Hepatocyte (in vitro differentiated cells): ENCODE measurements at regions not wholly inside any gene's neighbourhood (a gene's known extent, or its start where the extent isn't known, plus 50 kb on each side); places are given as distances from the start of the nearest gene placed in this dataset.

ENCODE experiments used
- CTCF ChIP-seq: fragments of 200-600 bp; sonication (generic); IDR thresholded peaks from 2 replicates; pipeline ENCODE4 v1.5.1; 2016; ENCODE audit warnings: antibody characterized with exemption, mild to moderate bottlenecking; ENCODE audit not compliant: poor library complexity
- EZH2 ChIP-seq: fragments of 200-600 bp; sonication (generic); IDR thresholded peaks from 2 replicates; pipeline ENCODE4 v1.6.1; 2016; ENCODE audit warnings: antibody characterized with exemption, mild to moderate bottlenecking, borderline replicate concordance
- EZH2phosphoT487 ChIP-seq: fragments of 200-600 bp; sonication (generic); IDR thresholded peaks from one replicate; pipeline ENCODE4 v1.6.1; 2018; ENCODE audit warnings: antibody characterized with exemption, mild to moderate bottlenecking, low read depth, moderate library complexity; ENCODE audit not compliant: unreplicated experiment, severe bottlenecking

DNA sequence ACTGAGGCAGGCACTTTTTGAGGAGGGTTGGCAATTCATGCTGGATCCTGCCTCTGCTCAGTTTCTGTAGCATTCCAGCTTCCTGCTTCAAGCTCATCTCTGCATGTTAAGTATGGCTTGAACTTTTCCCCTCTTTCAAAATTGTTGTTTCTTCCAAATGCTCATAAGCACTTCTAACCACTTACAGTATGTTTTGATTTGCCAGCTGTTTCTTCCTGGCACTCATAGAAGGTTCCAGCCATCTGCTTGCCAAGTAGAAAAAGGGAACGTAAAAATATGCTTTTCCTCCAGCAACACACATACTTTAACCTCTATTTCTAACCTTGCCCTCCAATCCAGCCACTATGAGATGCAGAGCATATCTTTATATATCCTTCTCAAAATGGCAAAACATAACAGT, 692.6 kb upstream of the COBL start:
- TF ChIP-seq CTCF = no peak
- no peak for TF ChIP-seq EZH2
- TF ChIP-seq EZH2phosphoT487 = no peak
